ENCODE measurements at regions not wholly inside any gene's neighbourhood (a gene's known extent, or its start where the extent isn't known, plus 50 kb on each side); places are given as distances from the start of the nearest gene placed in this dataset.

DNA sequence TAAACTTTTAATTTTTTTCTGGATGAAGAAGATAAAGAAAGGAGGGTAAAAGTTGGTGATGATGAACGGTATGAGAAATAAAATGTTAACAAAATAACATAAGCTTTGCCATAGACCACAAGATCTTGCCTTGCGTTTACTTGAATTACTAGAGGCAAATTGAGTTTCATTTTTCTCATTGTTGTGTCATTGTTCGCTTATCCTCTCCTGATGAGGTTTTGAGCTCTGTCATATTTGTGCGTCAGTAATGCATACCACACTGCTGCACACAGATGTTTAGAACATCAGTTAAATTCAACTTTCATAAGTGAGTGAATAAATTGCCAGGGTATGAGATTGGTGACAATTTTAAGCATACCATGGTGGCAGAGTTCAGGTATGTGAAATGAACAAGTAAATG, 843.6 kb downstream of the SUCLG1 start:
- H3K4me3 ChIP-seq (ENCODE audit: low read length, poor library complexity, severe bottlenecking): no peak overlapping the region
- no peaks in the 10 kb centered on the region for H3K4me1 ChIP-seq (ENCODE audit: insufficient read depth, low read length, poor library complexity, severe bottlenecking)
- no peak overlapping the region for H2AFZ ChIP-seq (ENCODE audit: low read length)
- H4K20me1 ChIP-seq (ENCODE audit: insufficient read depth, low read length, poor library complexity, severe bottlenecking): no peaks in the 10 kb centered on the region
- H3K9me2 ChIP-seq (replicated peaks; ENCODE audit: low read depth, low read length): no peaks in the 10 kb centered on the region
- H3K79me2 ChIP-seq (ENCODE audit: insufficient read depth, low read length): no peaks in the 10 kb centered on the region
- H3K9me3 ChIP-seq (ENCODE audit: insufficient read depth, low read depth, low read length): no peaks in the 10 kb centered on the region
- no peak for TF ChIP-seq EZH2phosphoT487 (IDR thresholded peaks at IDR 0.05; ENCODE audit: borderline replicate concordance)
- TF ChIP-seq, protein P1, sequence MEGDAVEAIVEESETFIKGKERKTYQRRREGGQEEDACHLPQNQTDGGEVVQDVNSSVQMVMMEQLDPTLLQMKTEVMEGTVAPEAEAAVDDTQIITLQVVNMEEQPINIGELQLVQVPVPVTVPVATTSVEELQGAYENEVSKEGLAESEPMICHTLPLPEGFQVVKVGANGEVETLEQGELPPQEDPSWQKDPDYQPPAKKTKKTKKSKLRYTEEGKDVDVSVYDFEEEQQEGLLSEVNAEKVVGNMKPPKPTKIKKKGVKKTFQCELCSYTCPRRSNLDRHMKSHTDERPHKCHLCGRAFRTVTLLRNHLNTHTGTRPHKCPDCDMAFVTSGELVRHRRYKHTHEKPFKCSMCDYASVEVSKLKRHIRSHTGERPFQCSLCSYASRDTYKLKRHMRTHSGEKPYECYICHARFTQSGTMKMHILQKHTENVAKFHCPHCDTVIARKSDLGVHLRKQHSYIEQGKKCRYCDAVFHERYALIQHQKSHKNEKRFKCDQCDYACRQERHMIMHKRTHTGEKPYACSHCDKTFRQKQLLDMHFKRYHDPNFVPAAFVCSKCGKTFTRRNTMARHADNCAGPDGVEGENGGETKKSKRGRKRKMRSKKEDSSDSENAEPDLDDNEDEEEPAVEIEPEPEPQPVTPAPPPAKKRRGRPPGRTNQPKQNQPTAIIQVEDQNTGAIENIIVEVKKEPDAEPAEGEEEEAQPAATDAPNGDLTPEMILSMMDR (conservative IDR thresholded peaks at IDR 0.05; ENCODE audit: low read length): no peak
- no peaks in the 10 kb centered on the region for H3K36me3 ChIP-seq (ENCODE audit: insufficient read depth, low read length)
- no peaks in the 10 kb centered on the region for H3F3A ChIP-seq (ENCODE audit: low read depth)
- no peak overlapping the region for H3K4me2 ChIP-seq (ENCODE audit: low read depth, low read length, poor library complexity, severe bottlenecking)
- H3K27me3 ChIP-seq (ENCODE audit: insufficient read depth, low read length, poor library complexity, severe bottlenecking): no peaks in the 10 kb centered on the region
- H3K9ac ChIP-seq (ENCODE audit: low read depth, low read length, poor library complexity, severe bottlenecking): no peak overlapping the region

DNA sequence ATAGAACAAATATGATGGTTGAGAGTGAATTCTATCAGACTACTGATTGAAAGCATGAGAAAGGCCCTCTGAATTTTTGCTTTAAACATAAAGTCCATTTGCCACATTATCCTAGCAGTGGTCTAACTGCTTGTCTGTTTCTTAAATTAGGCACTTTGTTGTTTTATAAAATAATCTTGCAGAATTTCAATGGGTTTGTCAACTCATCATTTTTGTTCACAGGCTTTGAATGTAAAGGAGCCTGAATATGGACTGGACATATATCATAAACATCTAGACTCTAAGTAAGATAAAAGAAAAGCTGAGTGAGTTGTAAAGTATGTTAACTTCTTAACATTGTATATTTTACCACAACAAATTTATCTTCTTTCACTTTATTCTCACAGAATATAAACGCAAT, 845.9 kb downstream of the SUCLG1 start:
- Histone ChIP-seq H3K9ac (ENCODE audit: low read depth, low read length, poor library complexity, severe bottlenecking) (no peak overlapping the region), H3F3A (ENCODE audit: low read depth) (no peaks in the 10 kb centered on the region), H3K9me2 (replicated peaks; ENCODE audit: low read depth, low read length) (no peaks in the 10 kb centered on the region), H3K4me1 (ENCODE audit: insufficient read depth, low read length, poor library complexity, severe bottlenecking) (no peaks in the 10 kb centered on the region), H3K27me3 (ENCODE audit: insufficient read depth, low read length, poor library complexity, severe bottlenecking) (no peaks in the 10 kb centered on the region), H3K4me3 (ENCODE audit: low read length, poor library complexity, severe bottlenecking) (no peak overlapping the region), H3K36me3 (ENCODE audit: insufficient read depth, low read length) (no peaks in the 10 kb centered on the region), H3K79me2 (ENCODE audit: insufficient read depth, low read length) (no peaks in the 10 kb centered on the region), H2AFZ (ENCODE audit: low read length) (no peak overlapping the region), H4K20me1 (ENCODE audit: insufficient read depth, low read length, poor library complexity, severe bottlenecking) (no peaks in the 10 kb centered on the region), H3K4me2 (ENCODE audit: low read depth, low read length, poor library complexity, severe bottlenecking) (no peak overlapping the region), H3K9me3 (ENCODE audit: insufficient read depth, low read depth, low read length) (no peaks in the 10 kb centered on the region)
- TF ChIP-seq EZH2phosphoT487 (IDR thresholded peaks at IDR 0.05; ENCODE audit: borderline replicate concordance): no peak
- TF ChIP-seq, protein P1 (conservative IDR thresholded peaks at IDR 0.05; ENCODE audit: low read length): no peak

DNA sequence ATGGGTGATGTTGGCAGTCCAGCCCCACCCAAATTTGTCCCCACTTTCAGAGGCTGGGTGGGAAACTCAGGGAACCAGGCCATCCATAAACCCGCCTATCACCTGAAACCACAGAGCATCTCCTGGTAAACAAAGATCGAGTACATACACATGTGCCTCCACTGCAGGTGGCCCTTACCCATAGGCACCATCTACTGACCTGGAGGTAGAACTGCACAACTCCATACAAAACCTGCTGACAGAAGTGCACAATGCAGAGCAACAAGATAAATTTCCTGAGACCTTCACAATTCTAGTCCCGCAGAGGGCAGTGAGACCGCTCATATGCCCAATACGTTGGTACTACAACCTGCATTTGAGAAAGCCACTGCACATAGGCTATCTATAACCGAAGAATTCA, 856.3 kb downstream of the SUCLG1 start:
- H3K79me2 ChIP-seq (ENCODE audit: insufficient read depth, low read length): no peaks in the 10 kb centered on the region
- no peaks in the 10 kb centered on the region for H3K27me3 ChIP-seq (ENCODE audit: insufficient read depth, low read length, poor library complexity, severe bottlenecking)
- H3F3A ChIP-seq (ENCODE audit: low read depth): no peaks in the 10 kb centered on the region
- H3K9ac ChIP-seq (ENCODE audit: low read depth, low read length, poor library complexity, severe bottlenecking): no peak overlapping the region
- peak overlapping the region; percentile 38; the same call in 1 of the 2 replicates for H2AFZ ChIP-seq (ENCODE audit: low read length)
- no peaks in the 10 kb centered on the region for H3K9me2 ChIP-seq (replicated peaks; ENCODE audit: low read depth, low read length)
- no peak overlapping the region for H3K4me2 ChIP-seq (ENCODE audit: low read depth, low read length, poor library complexity, severe bottlenecking)
- H3K4me3 ChIP-seq (ENCODE audit: low read length, poor library complexity, severe bottlenecking): no peak overlapping the region
- no peaks in the 10 kb centered on the region for H4K20me1 ChIP-seq (ENCODE audit: insufficient read depth, low read length, poor library complexity, severe bottlenecking)
- no peaks in the 10 kb centered on the region for H3K36me3 ChIP-seq (ENCODE audit: insufficient read depth, low read length)
- no peaks in the 10 kb centered on the region for H3K4me1 ChIP-seq (ENCODE audit: insufficient read depth, low read length, poor library complexity, severe bottlenecking)
- TF ChIP-seq, protein P1 (conservative IDR thresholded peaks at IDR 0.05; ENCODE audit: low read length): peak; percentile 72
- no peak for TF ChIP-seq EZH2phosphoT487 (IDR thresholded peaks at IDR 0.05; ENCODE audit: borderline replicate concordance)
- no peaks in the 10 kb centered on the region for H3K9me3 ChIP-seq (ENCODE audit: insufficient read depth, low read depth, low read length)

All from Loucy (cell line).